Right lobe of liver (tissue), 6 donors: ENCODE measurements at regions not wholly inside any gene's neighbourhood (a gene's known extent, or its start where the extent isn't known, plus 50 kb on each side); places are given as distances from the start of the nearest gene placed in this dataset.
A peak's percentile ranks its signal among the peaks of the same experiment; 100 is the strongest.

ENCODE experiments used
- ATAC-seq, 4 donors: fragments of 200-7000 bp; cut with Tn5 transposase; one replicate each; pipeline ENCODE4 v1.9.1; 2020; ENCODE audit warnings: mild to moderate bottlenecking in 4 of 4, moderate library complexity in 4 of 4
- DNase-seq, 3 donors: peaks; one replicate each; pipeline ENCODE4 v3.0.0-alpha.2; 2020
- H3K27ac ChIP-seq, 3 donors: fragments of 200-600 bp; one replicate each; pipeline ENCODE4 v1.8.0; 2022
- H3K27me3 ChIP-seq, 2 donors: fragments of 200-600 bp; one replicate each; pipeline ENCODE4 v1.8.0; 2022
- H3K36me3 ChIP-seq, 4 donors: fragments of 200-600 bp; sonication (generic) in 1 of 4; one replicate each; pipeline versions ENCODE4 v1.5.1 to v1.8.0; 2017 to 2022; ENCODE audit warnings: control low read depth in 1 of 4
- H3K4me1 ChIP-seq, 4 donors: fragments of 200-600 bp; sonication (generic) in 1 of 4; one replicate each; pipeline versions ENCODE4 v1.5.1 to v1.8.0; 2017 to 2022; ENCODE audit warnings: control low read depth in 1 of 4
- H3K4me3 ChIP-seq, 3 donors: fragments of 200-600 bp; one replicate each; pipeline ENCODE4 v1.8.0; 2022
- H3K9me3 ChIP-seq, 4 donors: fragments of 200-600 bp; sonication (generic) in 1 of 4; one replicate each; pipeline versions ENCODE4 v1.5.1 to v1.8.0; 2017 to 2022; ENCODE audit warnings: control low read depth in 1 of 4
- CTCF ChIP-seq, 4 donors: fragments of 200-600 bp in 3 of 4; fragments of 450-650 bp in 1 of 4; IDR thresholded peaks; one replicate each; pipeline versions ENCODE4 v1.5.1 to v1.8.0; 2016 to 2022; ENCODE audit warnings: antibody characterized with exemption in 4 of 4, mild to moderate bottlenecking in 2 of 4
- POLR2A ChIP-seq: fragments of 450-650 bp; IDR thresholded peaks from one replicate; pipeline ENCODE4 v1.6.1; 2017; ENCODE audit warnings: antibody characterized with exemption, mild to moderate bottlenecking
- WGBS: methylation state at CpG from one replicate; pipeline ENCODE4 v1.1.6; 2018; ENCODE audit warnings: low coverage, low lambda C conversion rate; ENCODE audit not compliant: insufficient coverage; ENCODE audit errors: missing lambda C conversion rate; 5-methylcytosine and 5-hydroxymethylcytosine counted together
- intact Hi-C, 2 donors: fragments of 100-400 bp; cut with DNase I; formaldehyde crosslinking; loops; one replicate each; pipeline versions ENCODE4 v1.11.2 to v1.14.1; 2022
- donor health status: DM: no; HTN: yes; CAD: no.
- donor health status: DM: no; HTN: no; CAD: no.
- donor health status: DM: no; HTN: no; CAD: no.
- donor health status: DM: no; HTN: yes; CAD: no.
- donor health status: DM: no; HTN: yes; CAD: no.

GRCh38 chr11:69396948-69397307, 84.5 kb upstream of the LINC01488 start:
- H3K27me3 ChIP-seq = no peaks in the 10 kb centered on the region
- WGBS = 75% methylated on average over 1 of the region's 2 CpGs
- no peaks in the 10 kb centered on the region for H3K36me3 ChIP-seq
- TF ChIP-seq CTCF (IDR thresholded peaks at IDR 0.05) = no peak
- peak overlapping the region in 2 of 3 donors; percentile 71 to 88 for H3K27ac ChIP-seq
- H3K9me3 ChIP-seq = no peaks in the 10 kb centered on the region
- DNase-seq (no peak), ATAC-seq (peak; percentile 15 to 50 (median 33))
- intact Hi-C loops = no loop called here
- H3K4me1 ChIP-seq = peaks cover 0 to 32% (median 11%) of the 10 kb centered on the region in 4 donors
- no peak overlapping the region for H3K4me3 ChIP-seq

GRCh38 chr11:69397732-69398131, 83.7 kb upstream of the LINC01488 start:
- Histone ChIP-seq H3K4me3 (no peak overlapping the region), H3K36me3 (no peaks in the 10 kb centered on the region), H3K9me3 (no peaks in the 10 kb centered on the region), H3K4me1 (peaks cover 0 to 32% (median 11%) of the 10 kb centered on the region in 4 donors), H3K27ac (no peak overlapping the region), H3K27me3 (no peaks in the 10 kb centered on the region)
- ATAC-seq = no peak
- intact Hi-C loops = no loop called here
- WGBS = 83% methylated on average over 1 of the region's 3 CpGs
- DNase-seq = no peak
- TF ChIP-seq POLR2A (no peak), CTCF (IDR thresholded peaks at IDR 0.05) (no peak)

GRCh38 chr11:69398529-69399492, 82.7 kb upstream of the LINC01488 start:
- 57% methylated on average over 9 of the region's 28 CpGs for WGBS
- Histone ChIP-seq H3K36me3 (no peaks in the 10 kb centered on the region), H3K27me3 (no peaks in the 10 kb centered on the region), H3K4me1 (peaks cover 0 to 32% (median 11%) of the 10 kb centered on the region in 4 donors), H3K4me3 (no peak overlapping the region), H3K9me3 (no peaks in the 10 kb centered on the region), H3K27ac (no peak overlapping the region)
- TF ChIP-seq POLR2A (no peak), CTCF (IDR thresholded peaks at IDR 0.05) (no peak)
- ATAC-seq = peak in 3 of 4 donors; percentile 6 to 29 (median 14)
- intact Hi-C loops = no loop called here
- peak in 1 of 3 donors; percentile 55 for DNase-seq

GRCh38 chr11:69400140-69400539, 81.3 kb upstream of the LINC01488 start:
- H3K4me1 ChIP-seq = peaks cover 0 to 32% (median 11%) of the 10 kb centered on the region in 4 donors
- TF ChIP-seq CTCF (IDR thresholded peaks at IDR 0.05) = no peak
- no peak for TF ChIP-seq POLR2A
- H3K36me3 ChIP-seq = no peaks in the 10 kb centered on the region
- ATAC-seq = no peak
- no peaks in the 10 kb centered on the region for H3K9me3 ChIP-seq
- H3K4me3 ChIP-seq = no peak overlapping the region
- intact Hi-C loops = no loop called here
- WGBS = 63% methylated on average over 1 of the region's 2 CpGs
- no peak for DNase-seq
- H3K27me3 ChIP-seq = no peaks in the 10 kb centered on the region
- H3K27ac ChIP-seq = no peak overlapping the region
